GM23338 (cell line): ENCODE measurements at regions not wholly inside any gene's neighbourhood (a gene's known extent, or its start where the extent isn't known, plus 50 kb on each side); places are given as distances from the start of the nearest gene placed in this dataset.

Experiments used
- ATAC-seq: fragments of 200-7000 bp; cut with Tn5 transposase; 3 replicates; pipeline ENCODE4 v1.9.1; 2020
- DNase-seq: peaks from one replicate; pipeline ENCODE4 v3.0.0-alpha.2; 2015; ENCODE audit warnings: low spot score
- H2AFZ ChIP-seq: fragments of 200-600 bp; sonication (generic); 2 replicates; pipeline ENCODE4 v1.8.0; 2016; ENCODE audit warnings: antibody characterized with exemption, mild to moderate bottlenecking, moderate library complexity
- H3F3A ChIP-seq: fragments of 200-600 bp; sonication (generic); replicated peaks from 2 replicates; pipeline ENCODE4 v1.8.0; 2017; ENCODE audit warnings: antibody characterized with exemption, mixed run types, low read depth
- H3K27ac ChIP-seq: fragments of 200-600 bp; sonication (generic); 2 replicates; pipeline ENCODE4 v1.6.1; 2016; ENCODE audit warnings: low read depth
- H3K27me3 ChIP-seq: fragments of 200-600 bp; sonication (generic); 2 replicates; pipeline ENCODE4 v1.8.0; 2016; ENCODE audit warnings: mild to moderate bottlenecking, mixed run types, moderate library complexity; ENCODE audit not compliant: insufficient read depth
- H3K36me3 ChIP-seq: fragments of 200-600 bp; sonication (generic); 2 replicates; pipeline ENCODE4 v1.8.0; 2016; ENCODE audit warnings: mild to moderate bottlenecking; ENCODE audit not compliant: insufficient read depth
- H3K4me1 ChIP-seq: fragments of 200-600 bp; sonication (generic); 2 replicates; pipeline ENCODE4 v1.8.0; 2016; ENCODE audit warnings: mild to moderate bottlenecking, moderate library complexity; ENCODE audit not compliant: insufficient read depth
- H3K4me2 ChIP-seq: fragments of 200-600 bp; sonication (generic); 2 replicates; pipeline ENCODE4 v1.7.1; 2017; ENCODE audit warnings: mixed run types
- H3K4me3 ChIP-seq: fragments of 200-600 bp; sonication (generic); 2 replicates; pipeline ENCODE4 v1.6.1; 2016; ENCODE audit warnings: mixed run types
- H3K79me2 ChIP-seq: fragments of 200-600 bp; sonication (generic); replicated peaks from 2 replicates; pipeline ENCODE4 v1.8.0; 2017; ENCODE audit warnings: mild to moderate bottlenecking; ENCODE audit not compliant: insufficient read depth
- H3K9me2 ChIP-seq: fragments of 200-600 bp; sonication (generic); 2 replicates; pipeline ENCODE4 v1.8.0; 2017; ENCODE audit not compliant: insufficient read depth
- H4K20me1 ChIP-seq: fragments of 200-600 bp; sonication (generic); replicated peaks from 2 replicates; pipeline ENCODE4 v1.8.0; 2017; ENCODE audit warnings: mild to moderate bottlenecking; ENCODE audit not compliant: insufficient read depth
- H3K27ac Mint-ChIP-seq: 2 replicates; pipeline ENCODE4 v1.8.0; 2020; ENCODE audit warnings: inconsistent platforms, mild to moderate bottlenecking, moderate library complexity, mixed read lengths
- H3K27me3 Mint-ChIP-seq: 3 replicates; pipeline ENCODE4 v1.8.0; 2022; ENCODE audit warnings: low read depth, mild to moderate bottlenecking, moderate library complexity, mixed read lengths, inconsistent platforms; ENCODE audit not compliant: insufficient read depth, poor library complexity
- H3K36me3 Mint-ChIP-seq: 3 replicates; pipeline ENCODE4 v1.8.0; 2021; ENCODE audit warnings: low read depth, mild to moderate bottlenecking, inconsistent platforms, moderate library complexity, mixed read lengths
- H3K4me1 Mint-ChIP-seq: 3 replicates; pipeline ENCODE4 v1.8.0; 2020; ENCODE audit warnings: mild to moderate bottlenecking, inconsistent platforms, mixed read lengths
- H3K4me3 Mint-ChIP-seq: 3 replicates; pipeline ENCODE4 v1.8.0; 2021; ENCODE audit warnings: moderate library complexity, mild to moderate bottlenecking, inconsistent platforms, mixed read lengths
- H3K9me3 Mint-ChIP-seq: 3 replicates; pipeline ENCODE4 v1.8.0; 2020; ENCODE audit warnings: moderate library complexity, mild to moderate bottlenecking, inconsistent platforms, mixed read lengths
- CREB1 ChIP-seq: fragments of 250-450 bp; sonication (Bioruptor Pico); IDR thresholded peaks from 2 replicates; pipeline ENCODE4 v1.5.0; 2020; ENCODE audit warnings: low read depth, mild to moderate bottlenecking, moderate library complexity
- CTCF ChIP-seq, 2 experiments: fragments of 200-600 bp in 1 of 2; sonication (generic) in 1 of 2; conservative IDR thresholded peaks; 2 replicates each; pipeline versions ENCODE4 v1.5.1 to v1.6.1; 2016 to 2017; ENCODE audit warnings: antibody characterized with exemption in 2 of 2, low read depth in 2 of 2, mild to moderate bottlenecking in 2 of 2, moderate library complexity in 1 of 2
- ETS1 ChIP-seq: IDR thresholded peaks from 2 replicates; pipeline ENCODE4 v1.6.1; 2016; ENCODE audit warnings: antibody characterized with exemption
- EZH2 ChIP-seq: fragments of 200-600 bp; sonication (generic); IDR thresholded peaks from one replicate; pipeline ENCODE4 v1.8.0; 2017; ENCODE audit warnings: antibody characterized with exemption, mild to moderate bottlenecking, low read depth; ENCODE audit not compliant: unreplicated experiment
- EZH2phosphoT487 ChIP-seq: fragments of 200-600 bp; sonication (generic); IDR thresholded peaks from one replicate; pipeline ENCODE4 v1.8.1; 2018; ENCODE audit warnings: antibody characterized with exemption; ENCODE audit not compliant: unreplicated experiment
- JUNB ChIP-seq: IDR thresholded peaks from one replicate; pipeline ENCODE4 v1.6.1; 2016; ENCODE audit warnings: antibody characterized with exemption; ENCODE audit not compliant: unreplicated experiment
- NANOG ChIP-seq: IDR thresholded peaks from 2 replicates; pipeline ENCODE4 v1.6.1; 2016; ENCODE audit warnings: antibody characterized with exemption, borderline replicate concordance
- POLR2AphosphoS5 ChIP-seq: IDR thresholded peaks from 2 replicates; pipeline ENCODE4 v1.6.1; 2016; ENCODE audit warnings: antibody characterized with exemption, low read depth
- REST ChIP-seq: IDR thresholded peaks from one replicate; pipeline ENCODE4 v1.6.1; 2018; ENCODE audit warnings: antibody characterized with exemption; ENCODE audit not compliant: unreplicated experiment
- STAT1 ChIP-seq: IDR thresholded peaks from one replicate; pipeline ENCODE4 v1.6.1; 2016; ENCODE audit warnings: antibody characterized with exemption; ENCODE audit not compliant: unreplicated experiment
- ZNF114 ChIP-seq: fragments of 250-450 bp; sonication (Bioruptor Pico); IDR thresholded peaks from 2 replicates; pipeline ENCODE4 v1.5.0; 2020; ENCODE audit warnings: mild to moderate bottlenecking, moderate library complexity
- ZNF331 ChIP-seq: fragments of 250-450 bp; sonication (Bioruptor Pico); IDR thresholded peaks from 2 replicates; pipeline ENCODE4 v1.5.0; 2020; ENCODE audit warnings: low read depth, mild to moderate bottlenecking, moderate library complexity
- ZNF462 ChIP-seq: fragments of 250-450 bp; sonication (Bioruptor Pico); IDR thresholded peaks from 2 replicates; pipeline ENCODE4 v1.5.0; 2020; ENCODE audit warnings: mild to moderate bottlenecking, moderate library complexity

GRCh38 chr2:128552806-128553551, 234.3 kb upstream of the HS6ST1 start:
- Mint-ChIP-seq H3K36me3 (no peaks in the 10 kb centered on the region), H3K27ac (no peak overlapping the region), H3K4me1 (peaks cover 11% of the 10 kb centered on the region), H3K27me3 (peaks cover 10% of the 10 kb centered on the region), H3K9me3 (peaks cover 5% of the 10 kb centered on the region; the same call in 2 of the 3 replicates), H3K4me3 (no peak overlapping the region)
- Histone ChIP-seq H3K27me3 (no peaks in the 10 kb centered on the region), H3K4me2 (no peak overlapping the region), H3K4me3 (no peak overlapping the region), H4K20me1 (no peaks in the 10 kb centered on the region), H3K36me3 (no peaks in the 10 kb centered on the region), H3K79me2 (no peaks in the 10 kb centered on the region), H2AFZ (no peak overlapping the region), H3K9me2 (no peaks in the 10 kb centered on the region), H3F3A (no peaks in the 10 kb centered on the region), H3K4me1 (no peaks in the 10 kb centered on the region), H3K27ac (no peak overlapping the region)
- no peak for TF ChIP-seq EZH2
- no peak for TF ChIP-seq ETS1
- no peak for TF ChIP-seq EZH2phosphoT487
- TF ChIP-seq REST = no peak
- no peak for TF ChIP-seq CREB1 (CRISPR knock-in tag)
- no peak for TF ChIP-seq STAT1
- TF ChIP-seq ZNF462 (CRISPR knock-in tag) = no peak
- TF ChIP-seq ZNF114 (CRISPR knock-in tag) = no peak
- no peak for TF ChIP-seq CTCF (conservative IDR thresholded peaks at IDR 0.05; ENCODE audit: low read depth in 2 of 2)
- no peak for TF ChIP-seq POLR2AphosphoS5
- TF ChIP-seq ZNF331 (CRISPR knock-in tag) = no peak
- no peak for TF ChIP-seq JUNB
- TF ChIP-seq NANOG = no peak
- no peak for DNase-seq
- ATAC-seq = no peak
